ENCODE measurements at regions not wholly inside any gene's neighbourhood (a gene's known extent, or its start where the extent isn't known, plus 50 kb on each side); places are given as distances from the start of the nearest gene placed in this dataset.

DNA sequence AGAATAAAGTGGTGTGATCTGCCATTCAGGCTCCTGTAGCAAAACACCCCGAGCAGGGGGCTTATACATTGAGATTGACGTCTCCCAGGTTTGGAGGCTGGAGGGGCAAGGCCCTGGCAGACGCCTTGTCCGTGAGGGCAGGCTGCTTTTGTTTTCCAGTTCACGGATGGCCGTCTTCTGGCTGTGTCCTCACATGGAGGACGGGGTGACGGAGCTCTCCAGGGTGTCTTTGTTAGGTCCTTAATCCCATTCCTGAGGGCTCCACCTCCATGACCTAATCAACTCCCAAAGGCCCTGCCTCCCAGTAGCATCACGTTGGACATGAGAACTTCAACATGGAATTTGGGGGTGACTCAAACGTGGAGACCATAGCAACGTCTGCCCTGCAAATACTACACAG is 147.7 kb downstream of the KIF26A start:
- TF ChIP-seq, protein P1, sequence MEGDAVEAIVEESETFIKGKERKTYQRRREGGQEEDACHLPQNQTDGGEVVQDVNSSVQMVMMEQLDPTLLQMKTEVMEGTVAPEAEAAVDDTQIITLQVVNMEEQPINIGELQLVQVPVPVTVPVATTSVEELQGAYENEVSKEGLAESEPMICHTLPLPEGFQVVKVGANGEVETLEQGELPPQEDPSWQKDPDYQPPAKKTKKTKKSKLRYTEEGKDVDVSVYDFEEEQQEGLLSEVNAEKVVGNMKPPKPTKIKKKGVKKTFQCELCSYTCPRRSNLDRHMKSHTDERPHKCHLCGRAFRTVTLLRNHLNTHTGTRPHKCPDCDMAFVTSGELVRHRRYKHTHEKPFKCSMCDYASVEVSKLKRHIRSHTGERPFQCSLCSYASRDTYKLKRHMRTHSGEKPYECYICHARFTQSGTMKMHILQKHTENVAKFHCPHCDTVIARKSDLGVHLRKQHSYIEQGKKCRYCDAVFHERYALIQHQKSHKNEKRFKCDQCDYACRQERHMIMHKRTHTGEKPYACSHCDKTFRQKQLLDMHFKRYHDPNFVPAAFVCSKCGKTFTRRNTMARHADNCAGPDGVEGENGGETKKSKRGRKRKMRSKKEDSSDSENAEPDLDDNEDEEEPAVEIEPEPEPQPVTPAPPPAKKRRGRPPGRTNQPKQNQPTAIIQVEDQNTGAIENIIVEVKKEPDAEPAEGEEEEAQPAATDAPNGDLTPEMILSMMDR (IDR thresholded peaks at IDR 0.05) = no peak
- TF ChIP-seq POLR2A (IDR thresholded peaks at IDR 0.05) (no peak), EP300 (IDR thresholded peaks at IDR 0.05; ENCODE audit: low read depth) (no peak), POLR2AphosphoS5 (IDR thresholded peaks at IDR 0.05) (no peak)
